ENCODE measurements at regions not wholly inside any gene's neighbourhood (a gene's known extent, or its start where the extent isn't known, plus 50 kb on each side); places are given as distances from the start of the nearest gene placed in this dataset.

GRCh38 chr1:157287462-157287861 is 149.3 kb upstream of the ETV3 start:
- H3K27me3 ChIP-seq, result no peaks in the 10 kb centered on the region
- DNase-seq (ENCODE audit: low spot score in 2 of 2), result no peak
- no peaks in the 10 kb centered on the region for H3K4me1 ChIP-seq
- WGBS, 2 donors, result 77 to 82% methylated on average over 5 of the region's 5 CpGs
- H3K27ac ChIP-seq, result no peak overlapping the region
- TF ChIP-seq CTCF (IDR thresholded peaks at IDR 0.05), result no peak
- TF ChIP-seq POLR2A (IDR thresholded peaks at IDR 0.05), result no peak
- TF ChIP-seq EP300 (IDR thresholded peaks at IDR 0.05), result no peak
- H3K4me3 ChIP-seq, result no peak overlapping the region
- H3K9me3 ChIP-seq, result no peaks in the 10 kb centered on the region
- H3K36me3 ChIP-seq, result no peaks in the 10 kb centered on the region

GRCh38 chr1:157286646-157287420 is 148.6 kb upstream of the ETV3 start:
- WGBS, 2 donors, result 92 to 94% methylated on average over 10 of the region's 10 CpGs
- TF ChIP-seq CTCF (IDR thresholded peaks at IDR 0.05), result no peak
- TF ChIP-seq POLR2A (IDR thresholded peaks at IDR 0.05), result no peak
- TF ChIP-seq EP300 (IDR thresholded peaks at IDR 0.05), result no peak
- no peak for DNase-seq (ENCODE audit: low spot score in 2 of 2)

GRCh38 chr1:157286096-157286495 is 147.9 kb upstream of the ETV3 start:
- Histone ChIP-seq H3K27me3 (no peaks in the 10 kb centered on the region), H3K4me1 (no peaks in the 10 kb centered on the region), H3K36me3 (no peaks in the 10 kb centered on the region), H3K4me3 (no peak overlapping the region), H3K27ac (no peak overlapping the region), H3K9me3 (no peaks in the 10 kb centered on the region)
- TF ChIP-seq POLR2A (IDR thresholded peaks at IDR 0.05) (no peak), EP300 (IDR thresholded peaks at IDR 0.05) (no peak), CTCF (IDR thresholded peaks at IDR 0.05) (no peak)
- WGBS, 2 donors, result 88 to 93% methylated on average over 2 of the region's 2 CpGs
- no peak for DNase-seq (ENCODE audit: low spot score in 2 of 2)

More at GRCh38 chr1:157286646-157287420, 148.6 kb upstream of the ETV3 start:
- H3K27ac ChIP-seq, result no peak overlapping the region
- no peaks in the 10 kb centered on the region for H3K9me3 ChIP-seq
- H3K4me1 ChIP-seq, result no peaks in the 10 kb centered on the region
- no peaks in the 10 kb centered on the region for H3K27me3 ChIP-seq
- H3K4me3 ChIP-seq, result no peak overlapping the region
- no peaks in the 10 kb centered on the region for H3K36me3 ChIP-seq

GRCh38 chr1:157284451-157284850 is 146.3 kb upstream of the ETV3 start:
- Histone ChIP-seq H3K36me3 (no peaks in the 10 kb centered on the region), H3K4me3 (no peak overlapping the region), H3K4me1 (no peaks in the 10 kb centered on the region), H3K27ac (no peak overlapping the region), H3K9me3 (no peaks in the 10 kb centered on the region), H3K27me3 (no peaks in the 10 kb centered on the region)
- TF ChIP-seq CTCF (IDR thresholded peaks at IDR 0.05) (no peak), POLR2A (IDR thresholded peaks at IDR 0.05) (no peak), EP300 (IDR thresholded peaks at IDR 0.05) (no peak)
- no peak for DNase-seq (ENCODE audit: low spot score in 2 of 2)
- WGBS, 2 donors, result 78 to 86% methylated on average over 1 of the region's 1 CpG

GRCh38 chr1:157279802-157280140 is 141.6 kb upstream of the ETV3 start:
- 48 to 77% methylated on average over 3 of the region's 3 CpGs for WGBS, 2 donors

More at GRCh38 chr1:157279802-157280140, 141.6 kb upstream of the ETV3 start:
- Histone ChIP-seq H3K4me1 (no peaks in the 10 kb centered on the region), H3K27ac (no peak overlapping the region), H3K36me3 (no peaks in the 10 kb centered on the region), H3K27me3 (no peaks in the 10 kb centered on the region), H3K9me3 (no peaks in the 10 kb centered on the region), H3K4me3 (no peak overlapping the region)
- TF ChIP-seq CTCF (IDR thresholded peaks at IDR 0.05) (no peak), POLR2A (IDR thresholded peaks at IDR 0.05) (no peak), EP300 (IDR thresholded peaks at IDR 0.05) (no peak)
- no peak for DNase-seq (ENCODE audit: low spot score in 2 of 2)

All from tibial nerve (tissue), 4 donors.